ENCODE measurements at regions not wholly inside any gene's neighbourhood (a gene's known extent, or its start where the extent isn't known, plus 50 kb on each side); places are given as distances from the start of the nearest gene placed in this dataset.
A peak's percentile ranks its signal among the peaks of the same experiment; 100 is the strongest.

DNA sequence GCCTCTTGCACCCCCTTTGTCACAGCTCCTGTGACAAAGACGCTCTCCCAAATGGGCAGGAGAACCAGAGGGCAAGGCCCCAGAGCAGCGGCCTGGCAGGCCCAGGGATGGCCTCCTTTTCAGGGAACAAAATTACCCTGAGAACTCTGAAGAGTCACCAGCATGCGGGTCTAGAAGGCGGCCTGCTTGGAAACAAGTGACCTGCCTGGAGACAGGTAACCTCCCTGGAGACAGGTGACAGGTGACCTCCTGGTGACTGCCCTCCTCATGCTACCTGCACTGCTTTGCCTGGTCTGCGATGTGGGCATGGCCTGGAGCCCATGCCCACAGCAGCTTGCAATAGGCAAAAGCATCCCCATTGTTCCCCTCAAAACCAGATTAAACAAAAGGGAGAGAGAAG is 86.5 kb upstream of the ZC3H12A start:
- no peak overlapping the region for H3K4me3 Mint-ChIP-seq
- H3K9me3 Mint-ChIP-seq = no peaks in the 10 kb centered on the region
- TF ChIP-seq, protein P1, sequence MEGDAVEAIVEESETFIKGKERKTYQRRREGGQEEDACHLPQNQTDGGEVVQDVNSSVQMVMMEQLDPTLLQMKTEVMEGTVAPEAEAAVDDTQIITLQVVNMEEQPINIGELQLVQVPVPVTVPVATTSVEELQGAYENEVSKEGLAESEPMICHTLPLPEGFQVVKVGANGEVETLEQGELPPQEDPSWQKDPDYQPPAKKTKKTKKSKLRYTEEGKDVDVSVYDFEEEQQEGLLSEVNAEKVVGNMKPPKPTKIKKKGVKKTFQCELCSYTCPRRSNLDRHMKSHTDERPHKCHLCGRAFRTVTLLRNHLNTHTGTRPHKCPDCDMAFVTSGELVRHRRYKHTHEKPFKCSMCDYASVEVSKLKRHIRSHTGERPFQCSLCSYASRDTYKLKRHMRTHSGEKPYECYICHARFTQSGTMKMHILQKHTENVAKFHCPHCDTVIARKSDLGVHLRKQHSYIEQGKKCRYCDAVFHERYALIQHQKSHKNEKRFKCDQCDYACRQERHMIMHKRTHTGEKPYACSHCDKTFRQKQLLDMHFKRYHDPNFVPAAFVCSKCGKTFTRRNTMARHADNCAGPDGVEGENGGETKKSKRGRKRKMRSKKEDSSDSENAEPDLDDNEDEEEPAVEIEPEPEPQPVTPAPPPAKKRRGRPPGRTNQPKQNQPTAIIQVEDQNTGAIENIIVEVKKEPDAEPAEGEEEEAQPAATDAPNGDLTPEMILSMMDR (IDR thresholded peaks at IDR 0.05) = no peak
- DNase-seq = no peak
- peaks cover 7% of the 10 kb centered on the region for H3K4me1 Mint-ChIP-seq
- no peak overlapping the region for H3K27ac Mint-ChIP-seq
- no peaks in the 10 kb centered on the region for H3K36me3 Mint-ChIP-seq (ENCODE audit: low read depth)
- H3K27me3 Mint-ChIP-seq (ENCODE audit: low read depth, poor library complexity) = peaks cover 34% of the 10 kb centered on the region

DNA sequence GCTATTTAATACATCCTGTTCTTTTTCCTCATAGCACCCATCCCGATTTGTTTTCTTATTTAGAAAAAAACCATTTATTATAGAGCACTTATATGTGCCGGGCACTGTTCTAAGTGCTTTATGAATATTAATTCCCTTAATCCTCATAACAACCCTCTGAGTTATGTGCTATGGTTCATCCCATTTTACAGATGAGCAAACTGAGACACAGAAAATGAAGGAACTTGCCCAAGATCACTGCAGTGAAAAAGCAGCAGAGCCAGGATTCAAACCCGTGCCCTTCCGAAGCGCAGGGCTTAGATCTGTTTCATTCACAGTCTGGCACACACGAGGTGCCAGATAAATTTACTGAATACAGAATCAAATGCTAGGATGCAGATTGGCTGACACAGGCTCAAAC is 85.1 kb upstream of the ZC3H12A start:
- Mint-ChIP-seq H3K4me3 (no peak overlapping the region), H3K36me3 (ENCODE audit: low read depth) (no peaks in the 10 kb centered on the region), H3K27me3 (ENCODE audit: low read depth, poor library complexity) (peaks cover 40% of the 10 kb centered on the region), H3K4me1 (peaks cover 11% of the 10 kb centered on the region), H3K9me3 (no peaks in the 10 kb centered on the region), H3K27ac (no peak overlapping the region)
- TF ChIP-seq, protein P1 (IDR thresholded peaks at IDR 0.05) = no peak
- no peak for DNase-seq

DNA sequence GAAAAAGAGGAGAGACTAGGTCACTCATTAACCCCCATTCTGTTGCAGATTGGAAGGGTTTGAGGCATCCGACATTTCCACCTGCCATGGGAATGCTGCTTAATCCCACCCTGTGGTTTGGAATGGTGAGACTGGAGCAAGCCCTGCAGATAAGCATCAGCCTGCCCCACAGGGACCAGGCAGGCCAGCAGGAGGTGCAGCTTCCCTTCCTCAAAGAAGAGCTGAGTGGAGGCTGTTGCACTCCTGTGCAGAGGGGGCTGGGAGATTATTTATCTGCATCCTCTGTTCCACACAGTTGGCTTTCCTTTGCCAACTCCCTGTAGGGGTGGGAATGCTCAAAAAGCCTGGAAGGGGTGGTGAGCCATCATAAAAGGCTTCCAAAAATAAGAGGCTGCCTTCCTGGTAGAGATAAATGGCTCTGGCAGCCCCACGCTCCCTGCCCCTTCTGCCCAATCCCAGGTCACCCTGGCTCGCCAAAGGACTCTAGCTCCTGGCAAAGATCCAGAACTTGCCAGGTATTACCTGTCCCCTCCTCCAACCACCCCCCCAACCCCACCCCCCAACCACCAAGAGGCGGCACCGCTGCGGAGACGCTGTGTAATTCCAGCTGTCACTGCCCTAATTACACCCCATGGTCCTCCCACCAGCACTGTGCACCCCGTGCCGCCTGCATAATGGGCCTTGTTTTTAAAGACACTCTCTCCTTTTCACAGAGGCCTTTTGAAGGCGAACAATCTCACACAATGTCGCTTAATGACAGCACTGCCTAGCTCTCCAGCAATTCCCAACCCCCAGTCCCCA is 83.0 kb upstream of the ZC3H12A start:
- TF ChIP-seq, protein P1 (IDR thresholded peaks at IDR 0.05) = no peak
- peaks cover 59% of the 10 kb centered on the region for H3K27me3 Mint-ChIP-seq (ENCODE audit: low read depth, poor library complexity)
- no peak overlapping the region for H3K27ac Mint-ChIP-seq
- no peak for DNase-seq
- peaks cover 16% of the 10 kb centered on the region for H3K4me1 Mint-ChIP-seq
- H3K36me3 Mint-ChIP-seq (ENCODE audit: low read depth) = no peaks in the 10 kb centered on the region
- H3K4me3 Mint-ChIP-seq = no peak overlapping the region
- no peaks in the 10 kb centered on the region for H3K9me3 Mint-ChIP-seq

DNA sequence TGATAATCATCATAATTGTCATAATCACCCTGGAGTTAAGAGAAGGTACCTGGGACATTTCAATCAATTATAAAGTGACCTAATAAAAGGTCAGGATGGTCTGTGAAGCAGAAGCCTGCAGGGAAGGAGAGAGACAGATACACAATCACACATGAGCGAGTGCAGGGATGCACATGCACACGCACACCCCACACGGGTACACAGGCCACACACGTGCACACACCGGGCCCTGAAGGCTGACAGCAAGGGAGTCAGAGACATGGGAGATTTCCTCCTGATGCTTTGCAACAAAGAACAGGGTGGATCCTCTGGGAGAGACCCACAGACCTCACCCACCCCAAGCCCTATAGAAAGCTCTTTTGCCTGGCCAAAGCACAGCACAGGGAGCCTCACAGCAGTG is 82.3 kb upstream of the ZC3H12A start:
- H3K27ac Mint-ChIP-seq = no peak overlapping the region
- DNase-seq = no peak
- no peaks in the 10 kb centered on the region for H3K36me3 Mint-ChIP-seq (ENCODE audit: low read depth)
- TF ChIP-seq, protein P1 (IDR thresholded peaks at IDR 0.05) = no peak
- H3K4me3 Mint-ChIP-seq = no peak overlapping the region
- no peaks in the 10 kb centered on the region for H3K9me3 Mint-ChIP-seq
- H3K4me1 Mint-ChIP-seq = peaks cover 16% of the 10 kb centered on the region
- peaks cover 60% of the 10 kb centered on the region for H3K27me3 Mint-ChIP-seq (ENCODE audit: low read depth, poor library complexity)

DNA sequence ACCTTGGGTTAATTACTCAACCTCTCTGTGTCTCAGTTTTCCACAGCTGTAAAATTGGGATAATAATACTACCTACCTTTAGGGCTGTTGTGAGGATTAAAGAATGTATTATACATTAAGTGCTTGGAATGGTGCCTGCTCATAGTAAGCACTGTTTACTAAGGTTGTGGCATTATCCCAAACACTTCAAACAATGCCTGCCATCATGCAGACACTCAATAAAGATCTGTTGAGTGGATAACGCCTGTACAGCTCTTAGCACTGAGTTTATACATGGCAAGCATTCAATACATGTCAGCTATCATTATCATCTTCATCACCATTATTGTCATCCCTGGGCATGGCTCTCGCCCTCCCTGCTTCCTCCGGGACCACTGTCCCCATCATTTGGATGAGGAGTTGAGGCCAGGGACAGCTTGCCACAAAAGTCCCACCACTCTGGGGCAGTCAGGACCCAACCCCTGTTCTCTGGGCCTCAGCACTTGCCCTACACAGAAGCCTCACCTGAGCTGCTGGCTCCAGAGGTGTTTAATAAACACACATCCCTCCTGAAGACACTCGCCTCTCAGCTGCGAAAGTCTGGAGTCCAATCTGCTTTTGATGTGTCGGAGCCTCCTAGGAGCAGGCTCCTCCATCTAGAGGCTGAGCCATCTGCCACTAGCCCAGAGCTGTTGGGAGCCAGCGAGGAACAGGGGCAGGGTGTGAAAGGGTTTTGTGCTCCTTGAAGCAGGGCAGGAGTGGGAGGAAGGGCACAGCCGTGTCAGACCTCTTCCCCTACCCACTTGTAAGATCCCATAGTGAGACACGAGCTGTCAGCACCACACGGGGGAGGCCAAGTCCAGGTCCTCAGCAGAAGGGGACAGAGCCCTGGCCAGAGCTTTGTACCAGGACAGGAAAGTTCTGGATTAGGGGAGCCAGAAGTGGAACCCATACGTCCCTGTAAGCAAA is 80.9 kb upstream of the ZC3H12A start:
- Mint-ChIP-seq H3K27ac (peak overlapping the region; percentile 42), H3K9me3 (no peaks in the 10 kb centered on the region), H3K4me1 (peaks cover 16% of the 10 kb centered on the region), H3K36me3 (ENCODE audit: low read depth) (no peaks in the 10 kb centered on the region), H3K4me3 (no peak overlapping the region), H3K27me3 (ENCODE audit: low read depth, poor library complexity) (peaks cover 68% of the 10 kb centered on the region)
- TF ChIP-seq, protein P1 (IDR thresholded peaks at IDR 0.05) = no peak
- DNase-seq = no peak

Measured in nephron progenitor cell (in vitro differentiated cells).